HepG2 (cell line): ENCODE measurements at regions not wholly inside any gene's neighbourhood (a gene's known extent, or its start where the extent isn't known, plus 50 kb on each side); places are given as distances from the start of the nearest gene placed in this dataset.

Experiments
- ATAC-seq: fragments of 200-7000 bp; cut with Tn5 transposase; 3 replicates; pipeline ENCODE4 v1.9.1; 2020; ENCODE audit warnings: mild to moderate bottlenecking, moderate library complexity
- BruUV-seq: library from RNA; stranded (reverse); fragments of 400-500 nt; replicated peaks from 2 replicates; lab custom pipeline; 2021; lab: Mats Ljungman, UMichigan
- CTCF ChIA-PET: fragments of 300-600 bp; formaldehyde crosslinking; extraction: SDS; loops from one replicate; lab custom pipeline; 2021; ENCODE audit warnings: low total read pairs, inconsistent platforms, low intra/inter-chr PET ratio; lab: Yijun Ruan, JAX
- POLR2A ChIA-PET: fragments of 350-600 bp; sonication (Branson Sonifier 250); formaldehyde crosslinking; loops from one replicate; lab custom pipeline; 2020; ENCODE audit warnings: antibody characterized with exemption, inconsistent platforms; lab: Yijun Ruan, JAX
- DNase-seq: peaks from one replicate; pipeline ENCODE4 v3.0.0-alpha.2; 2015; ENCODE audit warnings: low spot score
- FAIRE-seq: peaks from 3 replicates; lab custom pipeline; 2011; peaks lifted over from hg19 to GRCh38; lab: Jason Lieb, UNC
- H2AFZ ChIP-seq: one replicate; pipeline ENCODE4 v1.6.1; 2011; ENCODE audit warnings: low read length, inconsistent platforms
- H3K27ac ChIP-seq: fragments of 300-600 bp; 3 replicates; pipeline ENCODE4 v1.8.0; 2011; ENCODE audit warnings: mixed run types, mild to moderate bottlenecking, mixed read lengths, low read length, inconsistent platforms; ENCODE audit not compliant: insufficient read depth; ENCODE audit errors: extremely low read length
- H3K27me3 ChIP-seq, 2 experiments: fragments of 200-600 bp in 1 of 2; 2 replicates in 1 of 2; 3 replicates in 1 of 2; pipeline versions ENCODE4 v1.6.0 to v1.8.0; 2011; ENCODE audit warnings: low read length in 2 of 2, mild to moderate bottlenecking in 2 of 2, moderate library complexity in 2 of 2, inconsistent platforms in 1 of 2; ENCODE audit not compliant: insufficient read depth in 2 of 2, control insufficient read depth in 1 of 2
- H3K36me3 ChIP-seq, 2 experiments: fragments of 200-600 bp in 1 of 2; replicated peaks in 1 of 2; 2 replicates in 1 of 2; 3 replicates in 1 of 2; pipeline versions ENCODE4 v1.5.1 to v1.8.0; 2011; ENCODE audit warnings: low read length in 2 of 2, inconsistent platforms in 1 of 2; ENCODE audit not compliant: insufficient read depth in 2 of 2, control insufficient read depth in 1 of 2
- H3K4me1 ChIP-seq: 2 replicates; pipeline ENCODE4 v1.5.1; 2012; ENCODE audit warnings: low read length, inconsistent platforms; ENCODE audit not compliant: insufficient read depth
- H3K4me2 ChIP-seq: 2 replicates; pipeline ENCODE4 v1.6.0; 2011; ENCODE audit warnings: low read depth, low read length, inconsistent platforms
- H3K4me3 ChIP-seq, 3 experiments: fragments of 200-600 bp in 1 of 3; sonication (generic), shearing (Covaris generic) in 1 of 3; replicated peaks in 1 of 3; 2 replicates each; pipeline ENCODE4 v1.5.1; 2011 to 2016; ENCODE audit warnings: low read length in 3 of 3, inconsistent platforms in 2 of 3, low read depth in 2 of 3, mild to moderate bottlenecking in 2 of 3, control low read depth in 1 of 3, mixed read lengths in 1 of 3; ENCODE audit not compliant: insufficient read depth in 1 of 3
- H3K79me2 ChIP-seq: one replicate; pipeline ENCODE4 v1.6.1; 2011; ENCODE audit warnings: low read length, inconsistent platforms; ENCODE audit not compliant: insufficient read depth
- H3K9ac ChIP-seq: 2 replicates; pipeline ENCODE4 v1.6.0; 2011; ENCODE audit warnings: mild to moderate bottlenecking, low read depth, low read length, inconsistent platforms; ENCODE audit not compliant: insufficient read depth
- H3K9me3 ChIP-seq: 2 replicates; pipeline ENCODE4 v1.5.1; 2012; ENCODE audit warnings: mild to moderate bottlenecking, low read length
- H4K20me1 ChIP-seq: 2 replicates; pipeline ENCODE4 v1.6.0; 2011; ENCODE audit warnings: inconsistent platforms, mild to moderate bottlenecking, low read length, moderate library complexity; ENCODE audit not compliant: insufficient read depth
- HBP1 ChIP-seq: IDR thresholded peaks from 2 replicates; pipeline ENCODE4 v1.6.1; 2016; ENCODE audit warnings: low read depth, control low read depth
- NFAT5 ChIP-seq: sonication (generic); formaldehyde crosslinking; IDR thresholded peaks from 2 replicates; pipeline ENCODE4 v1.4.0; 2020; ENCODE audit warnings: missing genetic modification reagents
- SMARCC2 ChIP-seq: fragments of 450-650 bp; IDR thresholded peaks from 2 replicates; pipeline ENCODE4 v1.6.1; 2017; ENCODE audit warnings: antibody characterized with exemption, mild to moderate bottlenecking
- TARDBP ChIP-seq: sonication (generic); formaldehyde crosslinking; IDR thresholded peaks from 2 replicates; pipeline ENCODE4 v1.8.0; 2022; ENCODE audit warnings: mild to moderate bottlenecking, missing genetic modification reagents
- TBX3 ChIP-seq: fragments of 450-650 bp; IDR thresholded peaks from 2 replicates; pipeline ENCODE4 v1.6.1; 2017; ENCODE audit warnings: antibody characterized with exemption, mild to moderate bottlenecking, inconsistent platforms, borderline replicate concordance
- TERF1 ChIP-seq: sonication (generic); formaldehyde crosslinking; IDR thresholded peaks from 2 replicates; pipeline ENCODE4 v1.8.0; 2022; ENCODE audit warnings: mild to moderate bottlenecking, missing genetic modification reagents, moderate library complexity
- THRA ChIP-seq: sonication (generic); formaldehyde crosslinking; IDR thresholded peaks from 2 replicates; pipeline ENCODE4 v1.4.0; 2020; ENCODE audit warnings: missing genetic modification reagents, borderline replicate concordance
- ZBTB38 ChIP-seq: sonication (generic); formaldehyde crosslinking; IDR thresholded peaks from 2 replicates; pipeline ENCODE4 v1.5.1; 2020; ENCODE audit warnings: mild to moderate bottlenecking, missing genetic modification reagents
- ZNF160 ChIP-seq: sonication (generic); formaldehyde crosslinking; IDR thresholded peaks from 2 replicates; pipeline ENCODE4 v1.8.0; 2022; ENCODE audit warnings: mild to moderate bottlenecking, inconsistent platforms, missing genetic modification reagents
- ZNF282 ChIP-seq: fragments of 450-650 bp; IDR thresholded peaks from 2 replicates; pipeline ENCODE4 v1.6.1; 2018; ENCODE audit not compliant: partially characterized antibody
- ZNF761 ChIP-seq: sonication (generic); formaldehyde crosslinking; conservative IDR thresholded peaks from 2 replicates; pipeline ENCODE4 v1.4.0; 2020; ENCODE audit warnings: mild to moderate bottlenecking, missing genetic modification reagents
- WGBS: methylation state at CpG from one replicate; pipeline ENCODE4 v1.1.6; 2017; ENCODE audit warnings: low lambda C conversion rate; 5-methylcytosine and 5-hydroxymethylcytosine counted together
- in situ Hi-C: cut with HindIII; loops from 2 replicates; pipeline ENCODE4 v1.10.0; 2017; ENCODE audit warnings: low pct_unique_long_range_greater_than_20kb; ENCODE audit not compliant: extremely low pct_ligation_motif_present
- intact Hi-C: fragments of 100-400 bp; cut with micrococcal nuclease; formaldehyde crosslinking; loops from one replicate; pipeline ENCODE4 v1.10.0; 2022; ENCODE audit not compliant: unreplicated experiment

GRCh38 chr5:14942212-14942611, 70.6 kb upstream of the ANKH start:
- Histone ChIP-seq H4K20me1 (no peaks in the 10 kb centered on the region), H3K79me2 (no peaks in the 10 kb centered on the region), H3K9me3 (no peaks in the 10 kb centered on the region), H3K4me2 (no peak overlapping the region), H3K27ac (no peak overlapping the region), H3K27me3 (peaks cover 0 to 12% of the 10 kb centered on the region in 2 experiments; a peak in 1 of 5 replicates), H3K36me3 (no peaks in the 10 kb centered on the region), H2AFZ (no peak overlapping the region), H3K9ac (no peak overlapping the region), H3K4me3 (no peak overlapping the region), H3K4me1 (peaks cover 17% of the 10 kb centered on the region)
- DNase-seq (no peak), FAIRE-seq (no peak), ATAC-seq (no peak)
- ChIA-PET POLR2A (no interaction called here), CTCF (no interaction called here)
- BruUV-seq: no TSS peak
- TF ChIP-seq HBP1 (no peak), ZNF282 (no peak), TERF1 (no peak), ZNF160 (CRISPR knock-in tag) (no peak), TBX3 (no peak), ZBTB38 (CRISPR knock-in tag) (no peak), TARDBP (CRISPR knock-in tag) (no peak)
- intact Hi-C loops (no loop called here), in situ Hi-C loops (no loop called here)

DNA sequence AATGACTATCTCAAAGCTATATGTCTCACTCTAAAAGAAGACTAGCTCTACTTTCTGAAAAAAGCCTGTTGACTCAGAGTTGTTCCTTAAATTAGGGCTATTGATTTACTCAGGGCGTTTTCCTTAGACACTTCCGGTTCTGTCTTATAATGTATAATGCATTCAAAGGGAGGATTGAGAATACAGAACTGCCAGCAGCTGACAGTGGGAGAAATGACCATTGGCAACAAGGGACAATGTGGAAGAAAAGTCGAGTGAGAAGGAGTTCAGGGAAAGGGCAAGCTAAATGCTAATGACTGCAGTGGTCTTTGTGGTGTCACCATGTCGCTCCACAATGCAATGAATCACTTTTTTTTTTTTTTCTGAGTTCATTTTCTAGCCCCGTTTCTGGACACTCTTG, 65.7 kb upstream of the ANKH start:
- intact Hi-C loops: no loop called here
- no TSS peak for BruUV-seq
- Histone ChIP-seq H3K27ac (no peak overlapping the region), H3K4me3 (no peak overlapping the region), H4K20me1 (no peaks in the 10 kb centered on the region), H3K9me3 (no peaks in the 10 kb centered on the region), H3K27me3 (peaks cover 0 to 12% of the 10 kb centered on the region in 2 experiments; a peak in 1 of 5 replicates), H3K79me2 (no peaks in the 10 kb centered on the region), H3K36me3 (no peaks in the 10 kb centered on the region), H3K4me2 (no peak overlapping the region), H2AFZ (no peak overlapping the region), H3K9ac (no peak overlapping the region), H3K4me1 (no peaks in the 10 kb centered on the region)
- no peak for DNase-seq
- 13% methylated on average over 5 of the region's 5 CpGs for WGBS
- in situ Hi-C loops: no loop called here
- FAIRE-seq: no peak
- POLR2A ChIA-PET: no interaction called here
- ATAC-seq: no peak
- CTCF ChIA-PET: no interaction called here
- no peak for TF ChIP-seq ZNF761
- no peak for TF ChIP-seq THRA (CRISPR knock-in tag)
- no peak for TF ChIP-seq SMARCC2
- TF ChIP-seq NFAT5 (CRISPR knock-in tag): no peak
